ENCODE measurements at regions not wholly inside any gene's neighbourhood (a gene's known extent, or its start where the extent isn't known, plus 50 kb on each side); places are given as distances from the start of the nearest gene placed in this dataset.

- no peaks in the 10 kb centered on the region for H3K9me3 ChIP-seq (ENCODE audit: insufficient read depth, low read length, severe bottlenecking)
- ATAC-seq (ENCODE audit: insufficient read depth, low read depth) (no peak), DNase-seq (no peak)
- H3K4me3 ChIP-seq (ENCODE audit: low read depth in 1 of 2, low read length in 2 of 2) = no peak overlapping the region
- no peaks in the 10 kb centered on the region for H4K20me1 ChIP-seq (ENCODE audit: insufficient read depth, low read length)
- H3K9ac ChIP-seq (ENCODE audit: low read depth, low read length) = no peak overlapping the region
- no peak overlapping the region for H3K27ac ChIP-seq (ENCODE audit: low read length)
- TF ChIP-seq CTCF (IDR thresholded peaks at IDR 0.05; ENCODE audit: borderline replicate concordance, extremely low read depth, low read length, poor library complexity, severe bottlenecking) (no peak), EZH2 (IDR thresholded peaks at IDR 0.05; ENCODE audit: borderline replicate concordance, low read depth, low read length, severe bottlenecking) (no peak)
- no peaks in the 10 kb centered on the region for H3K4me1 ChIP-seq (ENCODE audit: insufficient read depth, low read length)
- H3K79me2 ChIP-seq (ENCODE audit: insufficient read depth, low read length) = no peaks in the 10 kb centered on the region
- H3K4me2 ChIP-seq (ENCODE audit: insufficient read depth, low read length) = no peak overlapping the region
- peaks cover 14% of the 10 kb centered on the region for H3K27me3 ChIP-seq (ENCODE audit: insufficient read depth, low read length, poor library complexity)
- H2AFZ ChIP-seq (ENCODE audit: low read depth, low read length) = no peak overlapping the region
- H3K36me3 ChIP-seq (ENCODE audit: insufficient read depth, low read length) = no peaks in the 10 kb centered on the region
Observed at GRCh38 chr10:15453457-15453856, 82.4 kb upstream of the FAM171A1 start.

DNA sequence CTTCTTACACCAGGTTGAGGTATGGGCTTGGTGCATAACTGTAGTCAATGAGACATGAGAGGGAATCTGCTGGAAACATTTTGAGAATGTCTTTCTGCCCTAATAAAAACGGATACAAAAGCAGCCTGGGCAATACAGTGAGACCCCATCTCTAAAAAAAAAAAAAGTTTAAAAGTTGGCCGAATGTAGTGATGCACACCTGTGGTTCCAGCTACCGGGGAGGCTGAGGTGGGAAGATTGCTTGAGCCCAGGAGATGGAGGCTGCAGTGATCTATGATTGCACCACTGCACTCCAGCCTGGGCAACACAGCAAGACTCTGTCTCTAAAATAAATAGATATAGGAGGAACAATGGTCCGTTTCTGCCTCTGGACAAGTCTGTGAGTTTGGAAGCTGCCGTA is 81.5 kb upstream of the FAM171A1 start:
- Histone ChIP-seq H3K27me3 (ENCODE audit: insufficient read depth, low read length, poor library complexity) (peaks cover 14% of the 10 kb centered on the region), H2AFZ (ENCODE audit: low read depth, low read length) (no peak overlapping the region), H4K20me1 (ENCODE audit: insufficient read depth, low read length) (no peaks in the 10 kb centered on the region), H3K4me3 (ENCODE audit: low read depth in 1 of 2, low read length in 2 of 2) (no peak overlapping the region), H3K27ac (ENCODE audit: low read length) (no peak overlapping the region), H3K4me2 (ENCODE audit: insufficient read depth, low read length) (no peak overlapping the region), H3K9ac (ENCODE audit: low read depth, low read length) (no peak overlapping the region), H3K36me3 (ENCODE audit: insufficient read depth, low read length) (no peaks in the 10 kb centered on the region), H3K79me2 (ENCODE audit: insufficient read depth, low read length) (no peaks in the 10 kb centered on the region), H3K4me1 (ENCODE audit: insufficient read depth, low read length) (no peaks in the 10 kb centered on the region), H3K9me3 (ENCODE audit: insufficient read depth, low read length, severe bottlenecking) (no peaks in the 10 kb centered on the region)
- no peak for ATAC-seq (ENCODE audit: insufficient read depth, low read depth)
- DNase-seq = no peak
- TF ChIP-seq EZH2 (IDR thresholded peaks at IDR 0.05; ENCODE audit: borderline replicate concordance, low read depth, low read length, severe bottlenecking) = no peak
- no peak for TF ChIP-seq CTCF (IDR thresholded peaks at IDR 0.05; ENCODE audit: borderline replicate concordance, extremely low read depth, low read length, poor library complexity, severe bottlenecking)

- Histone ChIP-seq H3K9me3 (ENCODE audit: insufficient read depth, low read length, severe bottlenecking) (no peaks in the 10 kb centered on the region), H3K9ac (ENCODE audit: low read depth, low read length) (no peak overlapping the region), H3K4me2 (ENCODE audit: insufficient read depth, low read length) (no peak overlapping the region), H3K27me3 (ENCODE audit: insufficient read depth, low read length, poor library complexity) (peaks cover 14% of the 10 kb centered on the region), H3K79me2 (ENCODE audit: insufficient read depth, low read length) (no peaks in the 10 kb centered on the region), H3K4me3 (ENCODE audit: low read depth in 1 of 2, low read length in 2 of 2) (no peak overlapping the region), H3K4me1 (ENCODE audit: insufficient read depth, low read length) (no peaks in the 10 kb centered on the region), H2AFZ (ENCODE audit: low read depth, low read length) (no peak overlapping the region), H3K36me3 (ENCODE audit: insufficient read depth, low read length) (no peaks in the 10 kb centered on the region), H4K20me1 (ENCODE audit: insufficient read depth, low read length) (no peaks in the 10 kb centered on the region), H3K27ac (ENCODE audit: low read length) (no peak overlapping the region)
- DNase-seq = no peak
- TF ChIP-seq EZH2 (IDR thresholded peaks at IDR 0.05; ENCODE audit: borderline replicate concordance, low read depth, low read length, severe bottlenecking) (no peak), CTCF (IDR thresholded peaks at IDR 0.05; ENCODE audit: borderline replicate concordance, extremely low read depth, low read length, poor library complexity, severe bottlenecking) (no peak)
- no peak for ATAC-seq (ENCODE audit: insufficient read depth, low read depth)
Observed at GRCh38 chr10:15451137-15452094, 80.3 kb upstream of the FAM171A1 start.

Measured in DND-41 (cell line).